HG02678 (cell line): ENCODE measurements at regions not wholly inside any gene's neighbourhood (a gene's known extent, or its start where the extent isn't known, plus 50 kb on each side); places are given as distances from the start of the nearest gene placed in this dataset.
"Not testable (repeated sequence)": the region's sequence is repeated elsewhere in the genome, so short reads cannot be mapped to it uniquely, and the experiment has no call there.

Experiments used
- ATAC-seq: cut with Tn5 transposase; IDR thresholded peaks from one replicate; pipeline ENCODE4 v1.9.1; 2021; ENCODE audit warnings: mild to moderate bottlenecking, moderate library complexity; ENCODE audit not compliant: unreplicated experiment

DNA sequence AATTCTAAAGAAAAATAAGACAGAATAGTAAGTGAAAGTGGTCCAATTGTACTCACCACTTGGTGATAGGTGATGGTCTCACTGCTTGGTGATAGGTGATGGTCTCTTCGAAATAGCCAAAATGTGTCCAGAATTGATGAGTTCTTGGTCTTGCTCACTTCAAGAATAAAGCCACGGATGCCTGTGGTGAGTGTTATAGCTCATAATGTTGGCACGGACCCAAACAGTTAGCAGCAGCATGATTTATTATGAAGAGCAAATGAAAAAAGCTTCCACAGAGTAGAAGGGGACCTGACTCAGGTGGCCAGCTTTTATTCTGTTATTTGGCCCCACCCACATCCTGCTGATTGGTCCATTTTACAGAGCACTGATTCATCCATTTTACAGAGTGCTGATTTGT lies 272.6 kb downstream of the RPS4Y2 start:
- no peak for ATAC-seq

DNA sequence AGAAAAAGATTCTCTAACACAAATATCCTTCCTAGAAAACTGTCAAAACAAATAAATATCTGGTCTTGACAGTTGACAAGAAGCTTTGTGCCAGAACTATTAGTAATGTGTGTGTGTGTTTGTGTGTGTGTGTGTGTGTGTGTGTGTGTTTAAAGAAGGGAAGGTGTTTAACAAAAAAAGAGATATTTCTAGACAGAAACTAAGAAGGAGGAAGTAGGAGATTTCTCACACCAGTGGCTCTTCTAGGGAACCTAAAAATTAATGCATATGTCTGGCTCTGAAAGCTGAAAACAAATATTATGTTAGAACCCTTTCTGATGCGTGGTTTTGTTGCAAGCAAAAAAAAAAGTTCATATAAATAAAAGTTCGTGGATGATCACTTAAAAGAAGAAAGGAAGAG lies 277.5 kb downstream of the RPS4Y2 start:
- ATAC-seq = no peak

DNA sequence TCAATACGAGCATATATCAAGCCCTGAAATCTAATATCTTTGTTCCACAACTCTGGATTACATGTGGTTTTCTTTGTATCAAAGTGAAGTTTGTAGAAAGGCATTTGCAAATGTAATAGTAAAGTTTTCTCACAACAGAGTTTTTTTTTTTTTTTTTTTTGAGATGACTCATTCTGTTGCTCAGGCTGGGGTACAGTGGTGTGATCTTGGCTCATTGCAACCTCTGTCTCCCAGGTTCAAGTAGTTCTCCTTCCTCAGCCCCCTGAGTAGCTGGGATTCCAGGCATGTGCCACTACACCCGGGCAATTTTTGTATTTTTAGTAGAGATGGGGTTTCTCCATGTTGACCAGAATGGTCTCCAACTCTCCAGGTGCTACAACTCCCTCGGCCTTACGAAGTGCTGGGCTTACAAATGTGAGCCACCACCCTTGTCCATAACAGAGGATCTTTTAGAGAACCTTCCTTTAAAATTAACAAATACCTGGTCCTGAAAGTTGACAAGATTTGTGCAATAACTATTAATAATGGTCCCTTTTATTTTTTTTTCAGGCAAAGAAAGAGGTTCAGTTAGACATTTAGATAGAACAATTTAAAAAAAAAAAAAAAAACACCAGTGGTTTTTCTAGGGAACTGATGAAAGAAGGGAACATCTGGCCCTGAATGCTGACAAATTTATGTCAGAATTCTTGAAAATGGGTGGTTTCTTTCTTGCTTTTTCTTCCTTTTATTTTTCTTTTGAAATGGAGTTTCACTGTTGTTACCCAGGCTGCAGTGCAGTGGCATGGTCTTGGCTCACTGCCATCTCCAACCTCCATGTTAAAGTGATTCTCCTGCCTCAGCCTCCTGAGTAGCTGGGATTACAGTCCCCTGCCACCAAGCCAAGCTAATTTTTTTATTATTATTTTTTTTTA lies 278.5 kb downstream of the RPS4Y2 start:
- no peak for ATAC-seq

DNA sequence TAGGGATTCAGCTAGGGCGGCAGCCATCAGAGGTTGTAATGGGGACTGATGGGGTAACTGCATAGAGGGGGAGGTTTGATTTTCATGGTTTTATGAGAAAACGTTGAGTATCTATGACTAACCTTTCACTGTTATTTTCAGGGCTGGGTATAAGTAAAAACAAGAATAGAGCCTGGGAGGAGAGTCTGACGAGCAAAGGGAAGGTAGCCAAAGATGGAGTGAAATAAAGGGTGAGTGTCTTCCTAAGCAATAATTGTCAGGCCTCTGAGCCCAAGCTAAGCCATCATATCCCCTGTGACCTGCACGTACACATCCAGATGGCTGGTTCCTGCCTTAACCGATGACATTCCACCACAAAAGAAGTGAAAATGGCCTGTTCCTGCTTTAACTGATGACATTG lies 281.5 kb downstream of the RPS4Y2 start:
- ATAC-seq = not testable (repeated sequence)

DNA sequence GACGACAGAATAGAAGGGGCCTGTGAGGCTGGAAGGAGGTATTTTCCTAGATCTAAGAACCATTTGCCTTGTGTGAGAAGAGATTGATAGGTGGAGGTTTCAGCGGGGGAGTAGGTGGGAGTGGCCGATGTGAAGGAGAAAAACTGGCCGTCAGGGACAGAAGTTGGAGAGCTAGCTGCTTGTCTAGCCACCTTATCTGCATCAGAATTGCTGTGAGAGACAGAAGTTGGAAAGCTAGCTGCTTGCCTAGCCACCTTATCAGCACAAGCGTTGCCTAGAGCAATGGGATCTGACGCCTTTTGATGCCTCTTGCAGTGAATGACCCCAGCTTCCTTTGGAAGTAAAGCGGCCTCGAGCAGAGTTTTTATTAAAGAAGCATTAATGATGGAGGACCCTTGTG lies 283.9 kb downstream of the RPS4Y2 start:
- no peak for ATAC-seq

DNA sequence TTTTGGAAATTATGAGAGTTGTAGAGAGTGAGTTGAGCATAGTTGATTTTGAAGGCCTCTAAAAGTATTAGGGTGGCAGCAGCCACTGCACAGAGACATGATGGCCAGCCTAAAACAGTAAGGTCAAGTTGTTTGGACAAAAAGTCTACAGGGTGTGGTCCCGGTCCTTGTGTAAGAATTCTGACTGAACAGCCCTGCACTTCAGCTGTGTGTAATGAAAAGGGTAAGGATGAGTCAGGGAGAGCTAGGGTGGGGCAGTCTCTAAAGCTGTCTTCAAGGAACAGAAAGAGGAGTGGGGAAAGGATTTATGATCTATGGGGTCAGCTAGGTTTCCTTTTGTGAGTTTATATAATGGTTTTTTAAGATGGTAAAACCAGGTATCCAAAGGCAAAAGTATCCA lies 284.8 kb downstream of the RPS4Y2 start:
- ATAC-seq = not testable (repeated sequence)

DNA sequence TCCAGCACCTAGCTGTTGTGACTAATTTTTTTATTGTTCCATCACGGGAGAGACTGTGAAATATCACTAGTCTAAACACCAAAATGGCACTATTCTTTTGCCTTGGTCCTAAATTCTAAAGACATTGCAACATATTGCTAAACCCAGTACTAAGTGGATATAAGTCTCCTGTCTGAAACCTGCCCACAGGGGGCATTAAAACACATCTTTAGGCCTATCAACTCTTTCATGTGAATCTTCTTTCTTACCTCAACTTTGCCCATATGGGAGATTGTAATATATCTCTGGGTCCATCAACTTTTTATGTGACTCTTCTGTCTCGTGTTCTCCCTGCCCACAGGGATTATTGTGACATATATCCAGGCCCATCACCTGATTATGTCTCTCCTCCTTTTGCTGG lies 317.2 kb downstream of the RPS4Y2 start:
- ATAC-seq = no peak

DNA sequence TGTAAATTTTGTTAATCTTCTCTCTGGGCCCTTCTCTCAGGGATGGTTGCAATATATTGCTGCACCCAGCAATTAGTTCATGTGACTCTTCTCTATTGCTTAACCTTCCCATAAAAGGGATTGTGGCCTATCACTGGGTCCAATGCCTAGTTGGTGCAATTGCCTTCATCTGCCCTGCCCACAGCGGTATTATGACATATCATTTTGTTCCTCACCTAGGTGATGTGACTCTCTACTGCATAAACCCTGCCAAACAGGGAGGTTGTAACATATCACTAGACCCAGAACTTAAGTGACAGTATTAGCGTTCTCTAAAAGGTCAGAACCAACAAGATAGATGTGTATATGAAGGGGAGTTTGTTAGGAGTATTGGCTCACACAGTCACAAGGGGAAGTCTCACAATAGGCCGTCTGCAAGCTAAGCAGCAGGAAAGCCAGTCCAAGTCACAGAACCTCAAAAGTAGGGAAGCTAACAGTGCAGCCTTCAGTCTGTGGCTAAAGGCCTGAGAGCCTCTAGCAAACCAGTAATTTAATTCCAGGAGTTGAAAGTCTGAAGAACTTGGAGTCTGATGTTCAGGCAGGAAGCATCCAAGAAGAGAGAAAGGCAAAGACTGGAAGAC lies 317.8 kb downstream of the RPS4Y2 start:
- ATAC-seq = no peak

DNA sequence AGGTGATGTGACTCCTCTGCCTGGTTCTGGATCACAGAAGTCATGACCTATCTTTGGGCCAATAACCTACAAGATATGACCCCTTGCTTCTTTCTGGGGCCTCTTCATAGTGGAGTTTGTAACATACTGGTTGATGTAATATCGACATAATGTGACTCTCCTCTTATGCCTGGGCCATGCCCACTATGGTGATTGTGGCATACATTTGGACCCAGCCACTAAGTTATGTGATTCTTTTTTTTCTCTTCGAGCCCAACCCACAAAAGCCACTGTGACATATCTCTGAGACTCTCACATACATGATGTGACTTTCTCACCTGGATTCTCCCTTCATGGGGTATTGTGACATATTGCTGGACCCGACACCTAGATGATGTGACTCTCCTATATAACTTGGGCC lies 319.8 kb downstream of the RPS4Y2 start:
- ATAC-seq = no peak

DNA sequence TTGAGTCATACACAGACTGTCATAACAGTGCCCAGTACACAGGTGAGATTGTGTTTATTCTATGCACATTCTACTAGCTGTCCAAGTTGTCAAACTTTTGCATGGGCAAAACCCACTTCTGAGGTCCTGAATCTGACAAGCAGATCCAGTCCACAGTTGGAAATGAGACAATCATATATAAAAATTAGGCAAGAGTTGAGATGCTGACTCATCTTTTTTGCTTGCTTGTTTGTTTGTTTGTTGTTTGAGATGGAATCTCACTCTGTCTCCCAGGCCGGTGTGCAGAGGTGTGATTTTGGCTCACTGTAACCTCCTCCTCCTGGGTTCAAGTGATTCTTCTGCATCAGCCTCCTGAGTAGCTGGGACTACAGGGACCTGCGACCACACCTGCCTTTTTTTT lies 323.8 kb downstream of the RPS4Y2 start:
- no peak for ATAC-seq

DNA sequence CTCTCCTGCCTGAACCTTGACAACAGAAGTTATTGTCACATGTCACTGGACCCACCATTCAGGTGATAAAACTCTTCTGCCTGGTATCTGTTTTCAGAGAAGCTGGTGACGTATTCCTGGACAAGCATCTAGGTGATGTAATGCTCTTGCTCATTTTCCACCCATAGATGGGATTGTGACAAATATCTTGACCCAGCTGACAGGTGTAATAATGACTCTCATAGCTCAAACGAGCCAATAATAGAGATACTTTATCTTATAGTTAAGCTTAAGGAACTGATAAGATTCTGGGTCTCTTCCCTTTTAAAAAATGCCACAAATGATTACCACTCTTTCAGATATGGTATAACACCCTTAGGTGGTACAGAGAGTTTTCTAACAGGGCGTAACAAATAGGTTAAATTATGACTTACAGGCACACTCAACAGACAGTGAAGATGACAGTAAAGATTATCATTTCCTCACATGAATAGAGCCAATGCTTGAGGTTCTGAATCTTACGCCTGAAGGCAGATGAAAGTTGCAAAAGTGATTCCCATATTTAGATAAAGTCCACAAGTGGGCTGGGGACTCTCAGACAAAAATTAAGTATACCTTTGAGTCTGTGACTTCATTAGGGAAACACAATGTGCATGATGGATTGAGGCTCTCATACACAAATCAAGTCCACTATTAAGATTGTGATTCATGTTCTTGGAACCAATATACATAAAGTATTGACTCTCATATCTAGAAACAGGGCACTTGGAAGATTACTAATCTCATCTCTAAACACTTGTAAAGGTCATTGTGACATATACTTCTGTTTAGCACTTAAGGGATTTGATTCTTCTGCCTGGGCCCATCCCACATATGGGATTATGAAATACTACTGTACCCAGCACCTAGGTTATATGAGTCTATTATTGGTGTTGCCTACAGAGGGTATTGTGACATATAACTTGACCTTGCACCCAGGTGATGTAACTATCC lies 326.0 kb downstream of the RPS4Y2 start:
- no peak for ATAC-seq

DNA sequence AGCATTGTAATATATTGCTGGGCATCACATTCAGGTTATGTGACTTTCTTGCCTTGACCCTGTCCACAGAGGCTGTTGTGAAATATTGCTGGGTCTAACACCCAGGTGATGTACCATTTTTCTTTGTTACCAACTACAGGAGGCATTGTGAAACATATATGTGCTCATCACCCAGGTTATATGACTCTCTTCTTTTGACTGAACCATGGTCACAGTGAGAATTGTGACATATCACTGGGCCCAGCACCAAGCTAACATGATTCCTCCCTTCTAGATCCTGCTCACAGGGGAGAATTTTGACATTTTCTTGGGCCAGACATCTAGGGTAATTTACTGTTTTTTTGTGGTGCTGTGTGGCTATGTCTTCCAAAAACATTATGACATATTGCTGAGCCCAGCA lies 326.7 kb downstream of the RPS4Y2 start:
- no peak for ATAC-seq

DNA sequence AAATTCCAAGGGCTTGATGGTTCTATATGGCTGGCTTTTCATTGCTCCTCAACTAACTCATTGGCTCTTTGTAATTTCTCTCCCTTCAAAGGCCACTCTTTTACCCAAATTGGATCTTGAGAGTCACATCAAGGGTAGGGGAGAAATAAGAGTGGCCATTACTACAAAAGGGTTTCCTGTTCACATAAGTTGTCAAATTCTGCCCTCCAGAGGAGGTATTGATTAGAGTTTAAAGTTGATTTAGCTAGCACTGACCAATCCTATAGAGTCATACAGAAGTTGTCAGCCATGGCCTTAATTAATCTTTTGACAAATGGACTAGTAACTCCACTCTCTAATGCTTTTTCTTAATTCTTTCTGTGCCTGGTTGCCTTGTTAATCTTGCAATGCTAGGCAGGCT lies 336.0 kb downstream of the RPS4Y2 start:
- ATAC-seq = no peak

DNA sequence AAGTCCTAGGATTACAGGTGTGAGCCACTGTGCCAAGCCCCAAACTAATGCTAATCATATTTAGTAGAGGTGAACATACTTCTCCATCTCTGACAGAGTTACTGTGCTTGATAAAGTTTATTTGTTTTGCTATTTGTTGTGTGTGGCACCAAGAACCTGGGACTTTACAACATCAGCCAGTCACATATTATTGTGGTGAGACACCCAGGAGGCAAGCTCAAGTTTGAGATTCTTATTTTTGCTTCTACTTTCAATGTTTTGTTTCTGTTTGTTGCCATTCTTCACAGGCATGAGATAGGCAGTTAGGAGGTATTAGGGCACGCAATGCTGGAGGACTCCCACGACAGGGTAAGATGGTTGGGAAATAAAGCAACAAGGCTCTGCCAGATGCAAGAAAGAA lies 346.6 kb downstream of the RPS4Y2 start:
- ATAC-seq = no peak

DNA sequence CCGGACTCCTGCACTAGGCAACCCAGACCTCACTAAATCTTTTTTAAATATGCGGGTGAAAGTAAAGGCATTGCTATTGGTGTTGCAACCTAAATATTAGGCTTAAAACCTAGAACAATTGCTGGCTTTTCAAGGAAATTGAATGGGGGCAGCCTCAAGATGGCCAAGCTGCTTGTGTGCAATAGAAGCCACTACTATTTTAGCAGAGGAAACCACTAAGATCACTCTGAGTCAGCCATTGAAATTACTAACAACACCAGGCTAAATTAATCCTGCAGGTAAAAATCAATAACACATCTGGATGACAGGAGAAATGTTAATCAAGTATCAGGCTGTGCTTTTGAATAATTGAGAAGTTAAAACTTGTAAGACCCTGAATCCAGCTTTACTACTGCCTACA lies 348.0 kb downstream of the RPS4Y2 start:
- no peak for ATAC-seq

DNA sequence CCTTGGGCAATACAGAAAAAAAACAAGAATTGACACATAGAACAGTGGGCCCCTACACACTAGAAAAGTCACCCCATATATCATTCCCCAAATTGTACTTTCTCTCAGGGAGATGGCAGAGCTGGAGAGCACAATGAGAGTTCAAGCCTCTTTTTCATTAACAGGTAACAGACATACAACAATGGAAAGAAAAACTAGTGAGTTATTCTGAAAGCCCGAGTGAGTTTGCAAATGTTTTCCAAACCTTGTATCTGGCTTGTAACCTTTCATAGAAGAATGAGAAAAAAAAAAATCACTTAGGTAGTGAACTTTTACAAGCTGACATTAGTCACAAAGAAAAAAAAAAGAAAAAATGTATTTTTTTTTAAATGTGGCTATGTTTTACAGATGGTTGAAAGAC lies 349.6 kb downstream of the RPS4Y2 start:
- no peak for ATAC-seq

DNA sequence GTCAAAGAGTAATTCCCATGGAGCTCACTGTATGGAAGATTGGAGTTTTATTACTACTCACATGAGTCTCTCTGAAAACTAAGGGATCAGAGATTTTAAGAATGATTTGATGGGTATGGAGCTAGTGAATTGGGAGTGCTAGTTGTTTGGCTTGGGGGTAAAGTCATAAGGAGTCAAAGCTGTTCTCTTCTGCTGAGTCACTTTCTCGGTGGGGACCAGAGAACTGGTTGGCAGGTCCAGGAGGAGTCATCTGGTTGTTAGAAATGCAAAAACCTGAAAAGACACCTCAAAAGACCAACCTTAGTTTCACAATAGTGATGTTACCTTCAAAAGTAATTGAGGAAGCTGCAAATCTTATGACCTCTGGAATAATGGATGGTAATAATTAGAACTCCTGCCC lies 355.4 kb downstream of the RPS4Y2 start:
- no peak for ATAC-seq

DNA sequence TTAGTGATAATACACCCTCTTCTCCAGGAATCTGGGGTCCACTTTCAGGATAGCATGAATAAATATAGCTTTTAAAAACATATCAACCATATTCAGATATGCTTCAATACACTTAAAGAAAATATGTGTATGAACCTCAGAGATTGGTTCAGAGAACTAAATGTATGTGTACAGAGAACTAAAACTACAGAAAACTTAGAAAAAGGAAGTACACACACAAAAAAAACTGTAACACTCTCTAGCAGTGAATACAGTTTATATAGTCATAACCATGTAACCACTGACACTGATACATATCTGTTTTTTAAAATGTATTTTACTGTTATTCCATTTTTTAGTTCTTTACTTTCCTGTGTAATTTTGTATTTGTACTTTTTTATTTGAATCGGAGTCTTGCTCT lies 365.2 kb downstream of the RPS4Y2 start:
- ATAC-seq = no peak

DNA sequence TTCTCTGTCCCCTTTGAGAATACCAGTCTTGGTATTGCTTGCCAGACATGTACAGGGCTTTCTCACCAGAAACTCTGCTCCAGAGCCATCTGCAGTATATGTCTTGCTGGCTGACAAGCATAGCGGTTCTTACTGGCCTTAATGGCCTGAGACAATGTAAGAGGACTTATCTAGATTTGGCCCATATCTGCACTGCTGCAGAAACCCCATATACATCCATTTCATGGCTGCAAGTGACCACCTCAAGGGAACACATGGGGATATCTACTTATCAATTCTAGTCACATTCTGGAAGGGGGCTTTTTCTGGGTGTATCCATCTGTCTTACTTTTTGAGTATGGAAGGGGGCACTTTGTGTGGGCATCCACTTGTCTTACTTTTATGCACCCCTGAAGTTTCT lies 375.5 kb upstream of the RBMY1B start:
- ATAC-seq = no peak

DNA sequence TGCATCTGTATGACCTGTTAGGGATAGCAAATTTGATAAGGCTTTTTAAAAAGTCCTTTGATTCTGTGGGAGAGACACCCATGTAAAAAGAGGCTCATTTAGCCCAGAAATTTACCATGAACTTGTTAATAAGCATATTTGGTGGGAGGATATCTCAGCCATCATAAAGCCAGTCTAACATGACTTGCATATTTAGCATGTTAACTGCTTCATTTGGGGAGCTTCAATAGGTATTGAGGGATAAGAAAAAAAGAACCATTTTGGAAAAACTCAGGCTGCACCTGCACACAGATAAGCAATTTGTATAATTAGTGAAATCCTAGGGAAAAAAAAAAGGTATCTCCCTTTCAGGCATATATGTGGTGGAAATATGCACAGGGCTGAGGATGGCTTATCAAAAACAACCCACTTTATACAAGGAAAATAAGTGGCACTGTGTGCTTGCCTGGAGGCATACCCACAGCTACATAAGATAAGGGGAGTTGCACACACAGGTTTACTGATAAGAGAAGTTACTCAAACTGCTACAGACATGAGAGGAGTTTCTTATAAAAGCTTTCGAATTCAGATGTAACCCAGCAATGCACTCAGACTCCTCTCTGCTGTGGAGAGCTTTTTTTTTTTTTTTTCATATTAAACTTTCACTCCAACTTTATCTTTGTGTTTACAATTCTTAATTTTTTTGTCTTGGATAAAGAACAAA lies 372.9 kb upstream of the RBMY1B start:
- ATAC-seq = no peak

DNA sequence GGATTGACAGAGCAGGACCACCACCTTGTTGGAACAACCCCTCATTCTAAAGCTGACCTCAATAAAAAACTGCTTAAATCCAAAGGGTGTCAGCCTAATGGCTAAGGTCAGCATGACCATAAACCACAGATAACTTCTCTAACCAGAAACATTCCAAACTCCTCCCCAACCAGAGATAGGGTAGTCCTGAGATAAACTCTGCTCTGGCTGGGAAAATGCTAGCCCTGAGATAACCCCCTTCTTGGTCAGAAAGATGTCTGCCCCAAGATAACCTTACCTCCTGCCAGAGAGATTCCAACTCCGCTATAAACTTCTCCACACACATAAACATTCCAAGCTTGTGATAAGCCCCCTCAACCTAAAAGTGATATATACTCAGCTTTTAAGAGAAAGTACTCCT lies 364.8 kb upstream of the RBMY1B start:
- ATAC-seq = no peak
